ENCODE measurements at regions not wholly inside any gene's neighbourhood (a gene's known extent, or its start where the extent isn't known, plus 50 kb on each side); places are given as distances from the start of the nearest gene placed in this dataset.
A peak's percentile ranks its signal among the peaks of the same experiment; 100 is the strongest.

- Histone ChIP-seq H3K9me2 (replicated peaks; ENCODE audit: control insufficient read depth, low read length) (no peaks in the 10 kb centered on the region), H3K9me3 (ENCODE audit: control insufficient read depth, insufficient read depth, low read length) (0 out of 2 replicates have a peak, but pooled peaks cover under 1% of the 10 kb centered on the region), H3K27ac (ENCODE audit: low read depth, low read length) (no peak overlapping the region), H3K4me1 (ENCODE audit: control insufficient read depth, low read length) (peaks cover 18% of the 10 kb centered on the region; the same call in 1 of the 2 replicates), H3F3A (ENCODE audit: control insufficient read depth, insufficient read depth) (no peaks in the 10 kb centered on the region), H3K79me2 (ENCODE audit: control insufficient read depth, low read length) (no peaks in the 10 kb centered on the region), H3K36me3 (ENCODE audit: control insufficient read depth, low read length) (no peaks in the 10 kb centered on the region), H3K4me3 (ENCODE audit: low read length) (peak overlapping the region; percentile 28), H4K20me1 (ENCODE audit: control insufficient read depth, insufficient read depth, low read depth, low read length) (no peaks in the 10 kb centered on the region), H3K27me3 (ENCODE audit: control insufficient read depth, low read length) (peaks cover 14% of the 10 kb centered on the region), H3K4me2 (ENCODE audit: low read length) (peak overlapping the region; percentile 52)
- 0 out of 2 replicates have a peak, but pooled peaks have one; percentile 52 for TF ChIP-seq EZH2phosphoT487 (IDR thresholded peaks at IDR 0.05; ENCODE audit: borderline replicate concordance, low read length)
- TF ChIP-seq CTCF (IDR thresholded peaks at IDR 0.05; ENCODE audit: low read depth, low read length, poor library complexity, severe bottlenecking): no peak
Measured at GRCh38 chr4:123505095-123506010, 108.8 kb downstream of the SPRY1 start.

- Histone ChIP-seq H3K27me3 (ENCODE audit: control insufficient read depth, low read length) (peaks cover 14% of the 10 kb centered on the region), H3F3A (ENCODE audit: control insufficient read depth, insufficient read depth) (no peaks in the 10 kb centered on the region), H3K4me2 (ENCODE audit: low read length) (peak overlapping the region; percentile 52), H3K4me3 (ENCODE audit: low read length) (peak overlapping the region; percentile 28), H3K27ac (ENCODE audit: low read depth, low read length) (no peak overlapping the region), H4K20me1 (ENCODE audit: control insufficient read depth, insufficient read depth, low read depth, low read length) (no peaks in the 10 kb centered on the region), H3K79me2 (ENCODE audit: control insufficient read depth, low read length) (no peaks in the 10 kb centered on the region), H3K9me3 (ENCODE audit: control insufficient read depth, insufficient read depth, low read length) (no peaks in the 10 kb centered on the region), H3K4me1 (ENCODE audit: control insufficient read depth, low read length) (peaks cover 18% of the 10 kb centered on the region; the same call in 1 of the 2 replicates), H3K9me2 (replicated peaks; ENCODE audit: control insufficient read depth, low read length) (no peaks in the 10 kb centered on the region), H3K36me3 (ENCODE audit: control insufficient read depth, low read length) (no peaks in the 10 kb centered on the region)
- no peak for TF ChIP-seq CTCF (IDR thresholded peaks at IDR 0.05; ENCODE audit: low read depth, low read length, poor library complexity, severe bottlenecking)
- TF ChIP-seq EZH2phosphoT487 (IDR thresholded peaks at IDR 0.05; ENCODE audit: borderline replicate concordance, low read length): no peak
Measured at GRCh38 chr4:123506011-123506695, 109.6 kb downstream of the SPRY1 start.

GRCh38 chr4:123507376-123507775, 110.8 kb downstream of the SPRY1 start:
- Histone ChIP-seq H3K79me2 (ENCODE audit: control insufficient read depth, low read length) (no peaks in the 10 kb centered on the region), H3F3A (ENCODE audit: control insufficient read depth, insufficient read depth) (no peaks in the 10 kb centered on the region), H3K27me3 (ENCODE audit: control insufficient read depth, low read length) (peaks cover 14% of the 10 kb centered on the region), H3K4me1 (ENCODE audit: control insufficient read depth, low read length) (peaks cover 18% of the 10 kb centered on the region; the same call in 1 of the 2 replicates), H4K20me1 (ENCODE audit: control insufficient read depth, insufficient read depth, low read depth, low read length) (no peaks in the 10 kb centered on the region), H3K9me3 (ENCODE audit: control insufficient read depth, insufficient read depth, low read length) (no peaks in the 10 kb centered on the region), H3K4me3 (ENCODE audit: low read length) (no peak overlapping the region), H3K9me2 (replicated peaks; ENCODE audit: control insufficient read depth, low read length) (no peaks in the 10 kb centered on the region), H3K36me3 (ENCODE audit: control insufficient read depth, low read length) (no peaks in the 10 kb centered on the region), H3K27ac (ENCODE audit: low read depth, low read length) (no peak overlapping the region), H3K4me2 (ENCODE audit: low read length) (no peak overlapping the region)
- no peak for TF ChIP-seq CTCF (IDR thresholded peaks at IDR 0.05; ENCODE audit: low read depth, low read length, poor library complexity, severe bottlenecking)
- TF ChIP-seq EZH2phosphoT487 (IDR thresholded peaks at IDR 0.05; ENCODE audit: borderline replicate concordance, low read length): no peak

Measured in DOHH2 (cell line).